GM12873 (cell line): ENCODE measurements at regions not wholly inside any gene's neighbourhood (a gene's known extent, or its start where the extent isn't known, plus 50 kb on each side); places are given as distances from the start of the nearest gene placed in this dataset.

ENCODE experiments used
- CTCF ChIP-seq: IDR thresholded peaks from 2 replicates; pipeline ENCODE4 v1.5.1; 2012; ENCODE audit warnings: low read depth, mild to moderate bottlenecking, moderate library complexity, low read length, control low read depth; ENCODE audit not compliant: insufficient read depth; ENCODE audit errors: missing control alignments

GRCh38 chr4:57639561-57640382, 529.6 kb upstream of the IGFBP7 start:
- TF ChIP-seq CTCF: no peak

GRCh38 chr4:57635910-57636309, 525.7 kb upstream of the IGFBP7 start:
- TF ChIP-seq CTCF: no peak

- no peak for TF ChIP-seq CTCF
These were observed 523.2 kb upstream of the IGFBP7 start for GRCh38 chr4:57633212-57633859.

- no peak for TF ChIP-seq CTCF
These were observed 522.4 kb upstream of the IGFBP7 start for GRCh38 chr4:57632564-57632963.

GRCh38 chr4:57631147-57631546, 521.0 kb upstream of the IGFBP7 start:
- no peak for TF ChIP-seq CTCF

GRCh38 chr4:57628004-57628403, 517.8 kb upstream of the IGFBP7 start:
- no peak for TF ChIP-seq CTCF

GRCh38 chr4:57614257-57614932, 504.2 kb upstream of the IGFBP7 start:
- no peak for TF ChIP-seq CTCF
